ENCODE measurements at regions not wholly inside any gene's neighbourhood (a gene's known extent, or its start where the extent isn't known, plus 50 kb on each side); places are given as distances from the start of the nearest gene placed in this dataset.
"Not testable (repeated sequence)": the region's sequence is repeated elsewhere in the genome, so short reads cannot be mapped to it uniquely, and the experiment has no call there.

GRCh38 chr16:87203060-87203656, 114.0 kb downstream of the C16orf95 start:
- no peak overlapping the region for H3K27ac ChIP-seq
- DNase-seq (ENCODE audit: extremely low spot score in 2 of 2), result no peak
- peaks cover 11% of the 10 kb centered on the region for H3K4me1 ChIP-seq
- no peaks in the 10 kb centered on the region for H3K36me3 ChIP-seq
- intact Hi-C loops (cut with DNase I), result no loop called here
- no peak overlapping the region for H3K4me3 ChIP-seq
- H3K27me3 ChIP-seq, result no peaks in the 10 kb centered on the region
- TF ChIP-seq POLR2A (IDR thresholded peaks at IDR 0.05), result no peak
- peak in 2 of 3 experiments; percentile 30 to 33 for TF ChIP-seq CTCF (IDR thresholded peaks at IDR 0.05)
- no peak for TF ChIP-seq POLR2AphosphoS5 (IDR thresholded peaks at IDR 0.05; ENCODE audit: insufficient read depth in 1 of 2, low read depth in 1 of 2)
- H3K9me3 ChIP-seq, result no peaks in the 10 kb centered on the region

- intact Hi-C loops (cut with DNase I), result no loop called here
Measured at GRCh38 chr16:87206646-87207451, 110.3 kb downstream of the C16orf95 start.

GRCh38 chr16:87207509-87207908, 109.7 kb downstream of the C16orf95 start:
- Histone ChIP-seq H3K27ac (peak overlapping the region; percentile 18), H3K4me1 (peaks cover 13% of the 10 kb centered on the region), H3K27me3 (no peaks in the 10 kb centered on the region), H3K4me3 (no peak overlapping the region), H3K36me3 (no peaks in the 10 kb centered on the region), H3K9me3 (no peaks in the 10 kb centered on the region)
- TF ChIP-seq POLR2A (IDR thresholded peaks at IDR 0.05) (no peak), POLR2AphosphoS5 (IDR thresholded peaks at IDR 0.05; ENCODE audit: insufficient read depth in 1 of 2, low read depth in 1 of 2) (no peak), CTCF (IDR thresholded peaks at IDR 0.05) (no peak)
- intact Hi-C loops (cut with DNase I), result no loop called here
- no peak for DNase-seq (ENCODE audit: extremely low spot score in 2 of 2)

More at GRCh38 chr16:87206646-87207451, 110.3 kb downstream of the C16orf95 start:
- no peak for DNase-seq (ENCODE audit: extremely low spot score in 2 of 2)
- H3K4me1 ChIP-seq, result peaks cover 13% of the 10 kb centered on the region
- no peak for TF ChIP-seq POLR2AphosphoS5 (IDR thresholded peaks at IDR 0.05; ENCODE audit: insufficient read depth in 1 of 2, low read depth in 1 of 2)
- no peak for TF ChIP-seq CTCF (IDR thresholded peaks at IDR 0.05)
- no peak for TF ChIP-seq POLR2A (IDR thresholded peaks at IDR 0.05)
- no peak overlapping the region for H3K27ac ChIP-seq
- H3K9me3 ChIP-seq, result no peaks in the 10 kb centered on the region
- no peak overlapping the region for H3K4me3 ChIP-seq
- no peaks in the 10 kb centered on the region for H3K36me3 ChIP-seq
- H3K27me3 ChIP-seq, result no peaks in the 10 kb centered on the region

GRCh38 chr16:87207965-87208364, 109.2 kb downstream of the C16orf95 start:
- H3K36me3 ChIP-seq, result no peaks in the 10 kb centered on the region
- H3K4me3 ChIP-seq, result no peak overlapping the region
- peak overlapping the region; percentile 18 for H3K27ac ChIP-seq
- peaks cover 13% of the 10 kb centered on the region for H3K4me1 ChIP-seq
- TF ChIP-seq CTCF (IDR thresholded peaks at IDR 0.05) (no peak), POLR2AphosphoS5 (IDR thresholded peaks at IDR 0.05; ENCODE audit: insufficient read depth in 1 of 2, low read depth in 1 of 2) (no peak), POLR2A (IDR thresholded peaks at IDR 0.05) (no peak)
- no peaks in the 10 kb centered on the region for H3K27me3 ChIP-seq
- intact Hi-C loops (cut with DNase I), result no loop called here
- DNase-seq (ENCODE audit: extremely low spot score in 2 of 2), result no peak
- H3K9me3 ChIP-seq, result no peaks in the 10 kb centered on the region

- H3K27ac ChIP-seq; DNase-seq (ENCODE audit: extremely low spot score in 2 of 2); intact Hi-C loops (cut with DNase I); H3K27me3 ChIP-seq; H3K4me3 ChIP-seq; H3K36me3 ChIP-seq; H3K9me3 ChIP-seq: not testable (repeated sequence)
- peaks cover 13% of the 10 kb centered on the region for H3K4me1 ChIP-seq
Measured at GRCh38 chr16:87208968-87209367, 108.2 kb downstream of the C16orf95 start.

Measured in vagina (tissue), 2 donors.